ENCODE measurements at regions not wholly inside any gene's neighbourhood (a gene's known extent, or its start where the extent isn't known, plus 50 kb on each side); places are given as distances from the start of the nearest gene placed in this dataset.
"Not testable (repeated sequence)": the region's sequence is repeated elsewhere in the genome, so short reads cannot be mapped to it uniquely, and the experiment has no call there.

GRCh38 chrY:19055232-19056137 lies 281.9 kb upstream of the HSFY2 start:
- DNase-seq (ENCODE audit: low read depth in 2 of 2), result no peak

- no peak for DNase-seq (ENCODE audit: low read depth in 2 of 2)
Measured at GRCh38 chrY:19053806-19054205, 280.3 kb upstream of the HSFY2 start.

GRCh38 chrY:19051021-19051420 lies 277.5 kb upstream of the HSFY2 start:
- DNase-seq (ENCODE audit: low read depth in 2 of 2), result no peak

GRCh38 chrY:19042984-19043442 lies 269.5 kb upstream of the HSFY2 start:
- DNase-seq (ENCODE audit: low read depth in 2 of 2), result no peak

- no peak for DNase-seq (ENCODE audit: low read depth in 2 of 2)
Measured at GRCh38 chrY:19042306-19042958, 268.9 kb upstream of the HSFY2 start.

GRCh38 chrY:19026631-19027030 lies 253.1 kb upstream of the HSFY2 start:
- DNase-seq (ENCODE audit: low read depth in 2 of 2), result no peak

GRCh38 chrY:19023934-19024333 lies 250.4 kb upstream of the HSFY2 start:
- DNase-seq (ENCODE audit: low read depth in 2 of 2), result no peak

GRCh38 chrY:19020193-19020592 lies 246.7 kb upstream of the HSFY2 start:
- DNase-seq (ENCODE audit: low read depth in 2 of 2), result no peak

GRCh38 chrY:19016990-19017389 lies 243.5 kb upstream of the HSFY2 start:
- DNase-seq (ENCODE audit: low read depth in 2 of 2), result no peak

- DNase-seq (ENCODE audit: low read depth in 2 of 2), result no peak
Measured at GRCh38 chrY:19015854-19016253, 242.3 kb upstream of the HSFY2 start.

GRCh38 chrY:19015213-19015612 lies 241.7 kb upstream of the HSFY2 start:
- no peak for DNase-seq (ENCODE audit: low read depth in 2 of 2)

GRCh38 chrY:19012985-19013384 lies 239.4 kb upstream of the HSFY2 start:
- no peak for DNase-seq (ENCODE audit: low read depth in 2 of 2)

GRCh38 chrY:19011605-19012090 lies 238.1 kb upstream of the HSFY2 start:
- no peak for DNase-seq (ENCODE audit: low read depth in 2 of 2)

- DNase-seq (ENCODE audit: low read depth in 2 of 2), result no peak
Measured at GRCh38 chrY:19006234-19006633, 232.7 kb upstream of the HSFY2 start.

- no peak for DNase-seq (ENCODE audit: low read depth in 2 of 2)
Measured at GRCh38 chrY:19005579-19005978, 232.0 kb upstream of the HSFY2 start.

GRCh38 chrY:18997635-18998240 lies 224.2 kb upstream of the HSFY2 start:
- DNase-seq (ENCODE audit: low read depth in 2 of 2), result no peak

GRCh38 chrY:18993480-18993879 lies 219.9 kb upstream of the HSFY2 start:
- DNase-seq (ENCODE audit: low read depth in 2 of 2), result no peak

- DNase-seq (ENCODE audit: low read depth in 2 of 2), result not testable (repeated sequence)
Measured at GRCh38 chrY:18992684-18993083, 219.1 kb upstream of the HSFY2 start.

GRCh38 chrY:18989356-18989755 lies 215.8 kb upstream of the HSFY2 start:
- no peak for DNase-seq (ENCODE audit: low read depth in 2 of 2)

GRCh38 chrY:18966001-18966400 lies 192.5 kb upstream of the HSFY2 start:
- no peak for DNase-seq (ENCODE audit: low read depth in 2 of 2)

GRCh38 chrY:18958846-18959245 lies 185.3 kb upstream of the HSFY2 start:
- DNase-seq (ENCODE audit: low read depth in 2 of 2), result no peak

GRCh38 chrY:18951657-18952435 lies 178.3 kb upstream of the HSFY2 start:
- no peak for DNase-seq (ENCODE audit: low read depth in 2 of 2)
